ENCODE measurements at regions not wholly inside any gene's neighbourhood (a gene's known extent, or its start where the extent isn't known, plus 50 kb on each side); places are given as distances from the start of the nearest gene placed in this dataset.
A peak's percentile ranks its signal among the peaks of the same experiment; 100 is the strongest.

- no peak overlapping the region for H3K4me3 ChIP-seq (ENCODE audit: low read depth, low read length)
- no peak for TF ChIP-seq POLR2A (IDR thresholded peaks at IDR 0.05; ENCODE audit: extremely low read depth, insufficient read length)
- TF ChIP-seq CTCF (IDR thresholded peaks at IDR 0.05; ENCODE audit: low read depth, low read length), result no peak
- no peak for TF ChIP-seq MYC (IDR thresholded peaks at IDR 0.05; ENCODE audit: low read depth, low read length)
- no peak for TF ChIP-seq MAX (IDR thresholded peaks at IDR 0.05; ENCODE audit: low read depth, low read length)
- no peak for DNase-seq (ENCODE audit: low read depth)
Measured at GRCh38 chr15:99454107-99454809, 111.5 kb upstream of the MEF2A start.

DNA sequence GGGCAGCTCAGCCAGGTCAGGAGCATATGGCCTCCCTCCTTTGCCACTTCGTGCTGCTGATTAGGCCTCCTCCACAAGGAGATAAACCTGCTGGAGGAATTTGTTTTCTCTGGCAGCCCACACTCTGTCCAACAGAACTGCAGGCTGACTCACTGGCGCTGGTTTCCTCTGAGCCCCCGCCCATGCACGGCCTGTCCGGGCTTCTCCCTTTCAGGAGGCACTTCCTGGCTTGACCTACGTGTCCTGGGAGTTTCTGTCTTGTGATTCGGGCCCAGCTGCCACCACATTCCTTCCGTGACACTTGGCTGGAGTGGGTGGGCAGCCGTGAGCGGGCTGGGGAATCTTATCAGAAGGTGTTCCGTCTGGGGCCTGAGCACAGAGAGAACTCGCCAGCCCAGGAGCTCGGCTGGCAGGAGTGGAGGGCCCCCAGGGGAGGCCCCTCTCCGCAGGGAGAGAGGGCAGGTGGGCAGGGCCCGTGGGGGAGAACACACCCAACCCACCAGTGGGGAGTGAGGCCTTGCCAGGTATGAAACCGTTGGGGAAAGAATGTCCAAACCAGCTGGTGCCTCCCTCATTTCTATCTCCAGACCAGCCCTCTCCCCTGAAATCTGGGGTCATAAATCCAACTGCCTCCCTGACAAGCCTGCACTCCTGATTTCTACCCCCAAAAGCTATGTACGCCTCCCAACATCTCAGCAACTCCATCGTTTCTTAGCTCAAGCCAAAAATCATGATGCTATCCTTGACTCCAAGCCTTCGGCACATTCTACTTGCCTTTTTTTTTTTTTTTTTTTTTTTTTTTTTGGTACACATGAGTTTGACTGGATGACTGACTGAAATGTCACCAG, 110.6 kb upstream of the MEF2A start:
- peak; percentile 39 for DNase-seq (ENCODE audit: low read depth)
- no peak overlapping the region for H3K4me3 ChIP-seq (ENCODE audit: low read depth, low read length)
- TF ChIP-seq POLR2A (IDR thresholded peaks at IDR 0.05; ENCODE audit: extremely low read depth, insufficient read length), result no peak
- no peak for TF ChIP-seq CTCF (IDR thresholded peaks at IDR 0.05; ENCODE audit: low read depth, low read length)
- TF ChIP-seq MYC (IDR thresholded peaks at IDR 0.05; ENCODE audit: low read depth, low read length), result no peak
- no peak for TF ChIP-seq MAX (IDR thresholded peaks at IDR 0.05; ENCODE audit: low read depth, low read length)

DNA sequence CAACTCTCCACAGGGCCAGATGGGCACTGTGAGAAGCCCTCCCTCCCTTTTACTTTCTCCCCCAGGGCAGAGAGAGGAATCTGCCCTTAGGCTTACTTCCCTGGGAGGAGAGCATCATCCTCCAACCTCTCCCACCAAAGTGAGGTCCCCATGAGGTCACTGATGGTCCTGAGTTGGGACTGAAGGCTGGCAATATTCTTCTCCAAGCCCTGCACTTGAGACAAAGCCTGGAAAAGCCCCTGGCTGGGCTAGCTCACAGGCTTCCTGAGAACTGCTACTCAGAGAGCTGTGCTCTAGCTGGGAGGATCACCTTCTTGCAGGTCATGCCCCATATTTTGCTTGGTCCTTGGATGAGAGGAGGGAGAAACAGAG, 110.0 kb upstream of the MEF2A start:
- TF ChIP-seq MYC (IDR thresholded peaks at IDR 0.05; ENCODE audit: low read depth, low read length) (no peak), MAX (IDR thresholded peaks at IDR 0.05; ENCODE audit: low read depth, low read length) (no peak), CTCF (IDR thresholded peaks at IDR 0.05; ENCODE audit: low read depth, low read length) (no peak), POLR2A (IDR thresholded peaks at IDR 0.05; ENCODE audit: extremely low read depth, insufficient read length) (no peak)
- H3K4me3 ChIP-seq (ENCODE audit: low read depth, low read length), result no peak overlapping the region
- DNase-seq (ENCODE audit: low read depth), result no peak

DNA sequence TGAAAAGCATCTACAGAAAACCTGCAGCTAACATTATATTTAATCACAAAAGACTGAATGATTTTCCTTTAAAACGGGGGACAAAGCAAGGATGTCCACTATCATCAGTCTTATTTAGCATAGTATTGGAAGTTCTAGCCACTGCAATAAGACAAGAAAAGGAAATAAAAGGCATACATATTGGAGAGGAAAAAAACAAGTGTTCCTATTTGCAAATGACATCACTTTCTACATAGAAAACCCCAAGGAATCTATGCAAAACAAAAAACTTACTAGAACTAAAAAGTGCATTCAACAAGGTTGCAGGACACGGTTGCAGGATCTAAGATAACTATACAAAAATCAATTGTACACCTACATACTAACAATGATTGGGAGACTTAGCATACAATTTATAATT, 101.6 kb upstream of the MEF2A start:
- TF ChIP-seq MAX (IDR thresholded peaks at IDR 0.05; ENCODE audit: low read depth, low read length) (no peak), CTCF (IDR thresholded peaks at IDR 0.05; ENCODE audit: low read depth, low read length) (no peak), MYC (IDR thresholded peaks at IDR 0.05; ENCODE audit: low read depth, low read length) (no peak), POLR2A (IDR thresholded peaks at IDR 0.05; ENCODE audit: extremely low read depth, insufficient read length) (no peak)
- no peak for DNase-seq (ENCODE audit: low read depth)

GRCh38 chr15:99466701-99467337, 99.0 kb upstream of the MEF2A start:
- TF ChIP-seq MYC (IDR thresholded peaks at IDR 0.05; ENCODE audit: low read depth, low read length), result no peak
- TF ChIP-seq CTCF (IDR thresholded peaks at IDR 0.05; ENCODE audit: low read depth, low read length), result no peak
- DNase-seq (ENCODE audit: low read depth), result peak; percentile 90
- no peak overlapping the region for H3K4me3 ChIP-seq (ENCODE audit: low read depth, low read length)

More for the DNA sequence above, 101.6 kb upstream of the MEF2A start:
- H3K4me3 ChIP-seq (ENCODE audit: low read depth, low read length), result no peak overlapping the region
